Activated CD4-positive, alpha-beta memory T cell treated with anti-CD3 and anti-CD28 coated beads, Interleukin-2, amount 10 ng/mL, durations not matched to agents 7 days and 5 days (primary cell): ENCODE measurements at regions not wholly inside any gene's neighbourhood (a gene's known extent, or its start where the extent isn't known, plus 50 kb on each side); places are given as distances from the start of the nearest gene placed in this dataset.
"Not testable (repeated sequence)": the region's sequence is repeated elsewhere in the genome, so short reads cannot be mapped to it uniquely, and the experiment has no call there.

Experiments
- CTCF ChIA-PET: fragments of 350-600 bp; sonication (Branson Sonifier 250); formaldehyde crosslinking; loops from one replicate; lab custom pipeline; 2021; ENCODE audit warnings: antibody characterized with exemption, inconsistent platforms; lab: Charles Lee
- POLR2A ChIA-PET: fragments of 350-600 bp; sonication (Branson Sonifier 250); formaldehyde crosslinking; loops from one replicate; lab custom pipeline; 2021; ENCODE audit warnings: antibody characterized with exemption; lab: Charles Lee
- DNase-seq: peaks from one replicate; pipeline ENCODE4 v3.0.0-alpha.2; 2020
- H3K27ac Mint-ChIP-seq: one replicate; pipeline ENCODE4 v1.8.0; 2021; ENCODE audit warnings: mild to moderate bottlenecking, mixed read lengths
- H3K27me3 Mint-ChIP-seq: one replicate; pipeline ENCODE4 v1.8.0; 2021; ENCODE audit warnings: mixed read lengths
- H3K36me3 Mint-ChIP-seq: one replicate; pipeline ENCODE4 v1.8.0; 2021; ENCODE audit warnings: low read depth, mixed read lengths
- H3K4me1 Mint-ChIP-seq: one replicate; pipeline ENCODE4 v1.8.0; 2021; ENCODE audit warnings: mixed read lengths
- H3K4me3 Mint-ChIP-seq: one replicate; pipeline ENCODE4 v1.8.0; 2021; ENCODE audit warnings: mild to moderate bottlenecking, mixed read lengths
- H3K9me3 Mint-ChIP-seq: one replicate; pipeline ENCODE4 v1.8.0; 2021; ENCODE audit warnings: mixed read lengths

DNA sequence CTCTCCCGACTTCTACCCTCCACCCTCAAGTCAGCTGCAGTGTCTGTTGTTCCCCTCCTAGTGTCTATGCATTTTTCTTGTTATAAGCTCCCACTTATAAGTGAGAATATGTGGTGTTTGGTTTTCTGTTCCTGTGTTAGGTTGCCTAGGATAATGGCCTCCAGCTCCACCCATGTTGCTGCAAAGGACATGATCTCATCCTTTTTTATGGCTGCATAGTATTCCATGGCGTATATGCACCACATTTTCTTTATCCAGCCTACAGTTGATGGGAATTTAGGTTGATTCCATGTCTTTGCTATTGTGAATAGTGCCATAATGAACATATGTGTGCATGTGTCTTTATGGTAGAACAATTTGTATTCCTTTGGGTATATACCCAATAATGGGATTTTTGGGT lies 80.7 kb downstream of the SPTSSA start:
- DNase-seq, H3K4me3 Mint-ChIP-seq, H3K36me3 Mint-ChIP-seq, POLR2A ChIA-PET, H3K9me3 Mint-ChIP-seq, H3K4me1 Mint-ChIP-seq, H3K27me3 Mint-ChIP-seq, CTCF ChIA-PET, H3K27ac Mint-ChIP-seq: not testable (repeated sequence)

DNA sequence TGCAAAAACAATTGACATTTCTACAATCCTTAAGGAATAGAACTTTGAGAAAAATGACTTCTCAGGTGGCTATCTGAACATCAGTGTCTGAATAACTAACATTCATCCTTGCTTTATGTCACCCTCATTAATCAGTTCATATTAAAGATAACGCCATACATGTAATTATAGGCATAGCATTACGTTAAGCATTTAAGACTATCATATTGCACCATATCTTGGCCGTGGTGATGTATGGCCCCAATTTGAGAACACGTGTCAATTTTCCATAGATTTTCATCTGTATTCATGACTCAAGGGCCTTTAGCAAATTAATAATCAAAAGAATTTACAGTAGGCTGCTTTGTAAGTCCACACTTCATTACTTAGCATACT lies 81.6 kb downstream of the SPTSSA start:
- Mint-ChIP-seq H3K27ac (no peak overlapping the region), H3K27me3 (no peaks in the 10 kb centered on the region), H3K36me3 (no peaks in the 10 kb centered on the region), H3K9me3 (no peaks in the 10 kb centered on the region), H3K4me3 (no peak overlapping the region), H3K4me1 (no peaks in the 10 kb centered on the region)
- DNase-seq = no peak
- ChIA-PET POLR2A (no interaction called here), CTCF (no interaction called here)

DNA sequence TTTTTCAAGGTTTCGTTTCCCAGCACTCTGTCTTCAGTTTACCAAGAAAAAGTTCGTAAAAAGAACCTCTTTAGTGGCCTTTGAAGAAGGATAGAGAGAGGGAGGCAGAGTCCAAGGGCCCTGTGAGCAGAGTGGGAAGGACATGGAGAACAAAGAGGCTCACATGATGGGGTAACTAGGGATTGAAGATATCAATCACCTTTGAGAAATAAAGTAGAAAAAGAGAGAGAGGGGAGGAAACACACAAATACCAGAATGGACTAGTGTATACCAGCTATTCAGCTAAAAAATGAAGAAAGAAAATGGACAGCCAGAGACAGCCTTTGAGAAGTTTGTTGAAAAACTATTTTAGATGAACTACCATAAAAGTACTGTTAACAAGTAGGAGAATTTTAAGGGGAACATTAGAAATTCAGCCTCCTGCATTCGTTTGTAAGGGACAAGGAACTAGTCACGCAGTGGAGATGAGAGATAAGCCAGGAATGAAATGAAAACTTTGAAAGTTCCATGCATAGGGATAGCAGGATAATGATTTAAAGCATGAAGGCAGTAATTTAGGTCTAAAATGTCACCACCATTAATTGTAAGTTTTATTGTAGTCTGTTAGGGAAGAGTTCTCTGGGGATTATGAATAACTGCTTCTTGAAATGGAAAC lies 82.1 kb downstream of the SPTSSA start:
- no peaks in the 10 kb centered on the region for H3K4me1 Mint-ChIP-seq
- DNase-seq = no peak
- H3K9me3 Mint-ChIP-seq = no peaks in the 10 kb centered on the region
- H3K36me3 Mint-ChIP-seq = no peaks in the 10 kb centered on the region
- CTCF ChIA-PET = no interaction called here
- H3K27ac Mint-ChIP-seq = no peak overlapping the region
- no peaks in the 10 kb centered on the region for H3K27me3 Mint-ChIP-seq
- POLR2A ChIA-PET = no interaction called here
- H3K4me3 Mint-ChIP-seq = no peak overlapping the region

DNA sequence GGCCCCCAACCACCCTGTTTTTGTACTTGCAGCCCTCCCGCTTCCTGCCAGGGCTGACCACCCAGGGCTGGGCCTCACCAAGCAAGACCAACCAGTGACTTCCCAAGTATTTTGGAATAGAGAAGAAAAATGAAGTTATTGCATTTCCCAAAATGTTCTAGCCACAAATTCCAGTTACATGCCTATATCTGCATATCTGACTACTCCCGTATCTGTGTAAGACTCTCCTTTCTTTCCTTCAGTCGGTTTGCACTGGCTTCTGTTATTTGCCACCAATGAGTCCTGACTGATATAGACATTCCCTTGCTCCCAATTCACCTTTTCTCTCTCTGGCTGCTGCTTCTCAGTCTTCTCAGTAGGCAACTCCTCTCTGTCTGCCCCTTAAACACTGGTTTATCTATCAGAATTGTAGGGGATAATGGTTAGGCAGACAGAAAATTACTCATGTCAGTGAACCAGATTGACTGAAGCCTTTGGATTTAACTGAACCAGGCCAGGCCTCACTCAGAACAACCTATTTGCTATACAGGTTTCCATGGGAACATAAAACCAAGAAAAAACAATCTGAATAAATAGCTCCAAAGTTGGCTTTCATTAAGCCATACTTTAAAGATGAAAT lies 85.3 kb downstream of the SPTSSA start:
- no peak overlapping the region for H3K27ac Mint-ChIP-seq
- H3K4me3 Mint-ChIP-seq = no peak overlapping the region
- CTCF ChIA-PET = no interaction called here

DNA sequence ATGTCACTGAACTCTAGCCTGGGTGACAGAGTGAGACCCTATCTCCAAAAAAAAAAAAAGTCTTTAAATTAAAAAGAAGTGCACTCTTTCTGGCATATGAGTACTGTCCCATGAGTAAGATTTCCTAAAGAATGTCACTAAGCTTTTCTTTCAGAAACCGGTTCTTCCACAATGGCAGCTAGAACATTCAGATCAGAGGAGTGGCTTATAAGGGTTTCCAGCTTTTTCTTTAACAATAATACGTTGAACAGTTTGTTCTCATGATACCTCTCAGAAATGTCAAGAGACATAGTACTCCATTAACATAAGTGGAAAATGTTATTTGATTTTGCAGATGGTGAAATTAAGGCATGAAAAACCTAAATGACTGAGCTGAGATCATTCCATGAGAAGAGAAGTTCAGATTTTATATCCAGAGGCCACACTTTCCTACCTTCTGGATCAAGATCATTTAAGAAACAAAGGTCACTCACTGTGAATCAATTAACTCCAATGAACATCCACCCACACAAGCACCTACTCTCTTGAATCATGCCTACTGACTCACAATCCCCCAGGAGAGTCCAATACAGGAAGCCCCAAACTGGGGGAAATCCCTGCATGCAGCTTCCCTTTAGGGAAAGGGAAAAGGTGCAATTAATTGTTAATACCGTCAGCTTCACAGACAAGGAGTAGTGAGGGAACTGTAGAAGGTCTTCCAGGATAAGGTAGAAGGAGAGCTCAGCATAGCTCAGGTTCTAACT lies 86.9 kb downstream of the SPTSSA start:
- Mint-ChIP-seq H3K4me1 (no peaks in the 10 kb centered on the region), H3K27me3 (no peaks in the 10 kb centered on the region), H3K9me3 (no peaks in the 10 kb centered on the region), H3K4me3 (no peak overlapping the region), H3K36me3 (no peaks in the 10 kb centered on the region), H3K27ac (no peak overlapping the region)
- POLR2A ChIA-PET = interaction anchor here (0.6 kb wide), 1 partner anchor 15 kb away, joined by 5 read pairs; no protein-coding TSS in a partner anchor
- DNase-seq = no peak
- CTCF ChIA-PET = interaction anchor here (1.5 kb wide), 1 partner anchor 44 kb away, joined by 3 read pairs; no protein-coding TSS in a partner anchor

More for the DNA sequence above, 85.3 kb downstream of the SPTSSA start:
- H3K36me3 Mint-ChIP-seq = no peaks in the 10 kb centered on the region
- DNase-seq = no peak
- H3K27me3 Mint-ChIP-seq = no peaks in the 10 kb centered on the region
- no peaks in the 10 kb centered on the region for H3K9me3 Mint-ChIP-seq
- H3K4me1 Mint-ChIP-seq = no peaks in the 10 kb centered on the region
- POLR2A ChIA-PET = no interaction called here

DNA sequence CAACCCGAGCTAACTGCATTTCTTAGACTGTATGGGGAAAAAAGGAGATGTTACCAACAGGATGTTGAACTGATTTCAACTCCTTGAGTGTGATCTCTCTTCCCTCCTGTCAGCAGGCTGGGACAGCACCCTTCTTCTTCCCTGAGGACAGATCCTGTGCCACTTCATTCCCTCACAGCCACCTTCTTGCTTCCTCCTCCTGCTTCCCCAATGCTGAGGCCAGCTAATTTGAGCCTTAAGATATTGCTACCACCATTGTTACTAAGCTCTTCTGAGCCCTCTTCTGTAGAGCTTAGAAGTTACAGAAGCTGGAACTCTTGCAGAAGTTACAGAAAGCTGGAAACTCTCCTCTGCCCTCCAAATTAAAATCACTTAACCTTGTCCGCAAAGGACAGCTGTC lies 88.8 kb downstream of the SPTSSA start:
- Mint-ChIP-seq H3K9me3 (no peaks in the 10 kb centered on the region), H3K27ac (no peak overlapping the region), H3K4me3 (no peak overlapping the region), H3K36me3 (no peaks in the 10 kb centered on the region), H3K27me3 (peaks cover 9% of the 10 kb centered on the region), H3K4me1 (no peaks in the 10 kb centered on the region)
- POLR2A ChIA-PET = no interaction called here
- CTCF ChIA-PET = no interaction called here
- no peak for DNase-seq

DNA sequence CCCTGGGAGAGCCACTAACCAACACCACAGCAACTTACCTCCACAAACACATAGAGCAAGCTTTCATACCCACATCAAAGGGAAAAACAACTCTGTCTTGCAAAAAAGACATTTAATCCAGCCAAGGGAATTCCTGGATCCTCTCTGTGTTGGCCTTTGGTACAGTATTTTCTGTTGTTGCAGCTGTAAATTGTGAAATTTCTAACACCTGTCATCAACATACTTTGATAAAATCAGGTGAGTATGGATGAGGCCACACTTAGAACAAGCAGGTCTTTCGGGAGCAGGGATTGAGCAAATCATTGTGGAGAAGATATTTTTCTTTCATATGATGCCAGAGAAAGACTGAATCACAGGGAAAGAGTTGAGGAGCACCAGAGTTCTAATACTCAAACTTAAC lies 89.3 kb downstream of the SPTSSA start:
- no peak overlapping the region for H3K27ac Mint-ChIP-seq
- H3K4me1 Mint-ChIP-seq = no peaks in the 10 kb centered on the region
- H3K4me3 Mint-ChIP-seq = no peak overlapping the region
- H3K27me3 Mint-ChIP-seq = peaks cover 9% of the 10 kb centered on the region
- POLR2A ChIA-PET = no interaction called here
- H3K9me3 Mint-ChIP-seq = no peaks in the 10 kb centered on the region
- DNase-seq = no peak
- H3K36me3 Mint-ChIP-seq = no peaks in the 10 kb centered on the region
- CTCF ChIA-PET = no interaction called here

DNA sequence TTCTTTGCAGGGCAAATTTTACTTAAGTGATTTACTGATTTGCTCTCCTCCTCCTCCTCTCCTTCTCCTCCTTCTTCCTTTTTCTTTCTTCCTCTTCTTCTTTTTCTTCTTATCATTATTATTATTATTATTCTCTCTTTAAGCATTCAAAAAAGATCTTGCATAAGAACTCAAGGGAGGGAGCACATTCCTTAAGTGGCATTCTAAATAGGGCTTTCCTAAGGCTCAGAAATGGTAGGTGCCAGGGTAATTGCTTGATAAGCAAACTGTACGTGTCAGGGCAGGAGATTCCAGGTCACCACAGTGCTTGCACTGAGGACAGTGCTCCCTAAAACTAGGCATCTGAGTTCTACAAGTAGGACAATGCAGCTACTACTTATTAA lies 92.4 kb downstream of the SPTSSA start:
- no peaks in the 10 kb centered on the region for H3K4me1 Mint-ChIP-seq
- H3K9me3 Mint-ChIP-seq = no peaks in the 10 kb centered on the region
- no peak overlapping the region for H3K4me3 Mint-ChIP-seq
- CTCF ChIA-PET = no interaction called here
- H3K27me3 Mint-ChIP-seq = peaks cover 13% of the 10 kb centered on the region
- no peaks in the 10 kb centered on the region for H3K36me3 Mint-ChIP-seq
- POLR2A ChIA-PET = no interaction called here
- H3K27ac Mint-ChIP-seq = no peak overlapping the region
- no peak for DNase-seq

DNA sequence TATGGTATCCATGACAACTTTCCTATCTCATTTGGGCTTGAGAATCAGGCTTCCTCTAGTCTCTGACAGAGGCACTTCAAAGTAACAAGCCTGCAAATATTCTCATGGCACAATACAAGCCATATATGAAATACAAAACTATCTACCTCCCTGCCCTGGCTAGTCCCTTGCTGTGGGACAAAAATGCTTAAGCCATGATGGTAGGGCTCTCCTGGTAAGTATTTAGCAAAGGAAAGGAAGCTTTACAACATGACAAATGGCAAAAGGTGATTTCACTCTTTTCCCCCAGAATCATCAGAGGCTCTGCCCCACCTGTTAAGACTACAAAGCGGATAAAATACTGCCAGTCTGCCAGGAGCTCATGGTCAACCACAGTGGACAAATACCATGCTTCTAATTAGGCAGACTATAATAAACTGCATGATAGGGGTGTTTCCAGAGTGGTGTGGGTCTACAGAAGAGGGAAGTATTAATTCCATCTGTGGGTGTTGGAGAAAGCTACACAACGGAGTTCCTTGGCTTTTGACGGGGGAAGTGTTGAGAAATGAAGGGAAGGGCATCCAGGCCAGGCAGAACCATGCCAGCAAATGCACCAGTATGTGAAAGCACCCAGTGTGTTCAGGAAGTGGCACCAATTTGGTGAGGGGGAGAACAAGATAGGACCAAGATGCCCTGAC lies 92.9 kb downstream of the SPTSSA start:
- no peak for DNase-seq
- Mint-ChIP-seq H3K4me1 (no peaks in the 10 kb centered on the region), H3K4me3 (no peak overlapping the region), H3K27me3 (peaks cover 15% of the 10 kb centered on the region), H3K27ac (no peak overlapping the region), H3K9me3 (no peaks in the 10 kb centered on the region), H3K36me3 (no peaks in the 10 kb centered on the region)
- CTCF ChIA-PET = no interaction called here
- POLR2A ChIA-PET = no interaction called here

DNA sequence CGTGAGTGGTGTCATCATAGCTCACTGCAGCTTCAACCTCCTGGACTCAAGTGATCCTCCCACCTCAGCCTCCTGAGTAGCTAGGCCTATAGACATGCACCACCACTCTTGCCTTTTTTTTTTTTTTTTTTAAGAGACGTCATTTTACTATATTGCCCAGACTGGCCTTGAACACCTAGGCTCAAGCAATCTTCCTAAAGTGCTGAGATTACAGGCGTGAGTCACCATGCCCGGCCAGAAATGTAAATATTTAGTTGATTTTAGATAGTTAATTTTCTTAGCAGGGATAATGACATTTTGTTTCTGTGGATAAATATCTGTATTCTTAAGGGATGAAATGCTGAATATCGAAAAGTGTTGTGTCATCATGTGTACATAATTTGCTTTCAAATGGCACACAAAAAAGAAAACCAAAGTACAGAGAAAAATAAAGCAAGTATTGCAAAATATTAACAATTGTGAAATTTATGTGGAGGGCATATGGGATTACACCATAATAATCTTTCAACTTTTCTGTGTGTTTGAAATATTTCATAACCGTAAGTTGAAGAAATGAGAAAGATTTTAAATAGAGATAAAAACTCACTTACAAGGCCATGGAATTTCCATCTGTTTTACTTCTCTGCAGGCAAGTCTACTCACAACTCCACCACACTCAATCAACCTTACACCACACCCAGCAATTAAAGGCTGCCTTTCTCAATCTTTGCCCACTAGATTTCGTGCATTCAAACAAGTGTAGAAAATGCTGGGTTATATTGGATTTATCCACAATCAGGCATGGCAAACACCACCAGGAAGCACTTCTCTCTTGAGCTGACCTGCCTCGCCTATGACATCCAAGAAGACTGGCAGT lies 93.7 kb downstream of the SPTSSA start:
- no peaks in the 10 kb centered on the region for H3K4me1 Mint-ChIP-seq
- H3K27me3 Mint-ChIP-seq = peaks cover 15% of the 10 kb centered on the region
- ChIA-PET CTCF (no interaction called here), POLR2A (no interaction called here)
- no peak overlapping the region for H3K27ac Mint-ChIP-seq
- DNase-seq = no peak
- H3K9me3 Mint-ChIP-seq = no peaks in the 10 kb centered on the region
- H3K36me3 Mint-ChIP-seq = no peaks in the 10 kb centered on the region
- H3K4me3 Mint-ChIP-seq = no peak overlapping the region

DNA sequence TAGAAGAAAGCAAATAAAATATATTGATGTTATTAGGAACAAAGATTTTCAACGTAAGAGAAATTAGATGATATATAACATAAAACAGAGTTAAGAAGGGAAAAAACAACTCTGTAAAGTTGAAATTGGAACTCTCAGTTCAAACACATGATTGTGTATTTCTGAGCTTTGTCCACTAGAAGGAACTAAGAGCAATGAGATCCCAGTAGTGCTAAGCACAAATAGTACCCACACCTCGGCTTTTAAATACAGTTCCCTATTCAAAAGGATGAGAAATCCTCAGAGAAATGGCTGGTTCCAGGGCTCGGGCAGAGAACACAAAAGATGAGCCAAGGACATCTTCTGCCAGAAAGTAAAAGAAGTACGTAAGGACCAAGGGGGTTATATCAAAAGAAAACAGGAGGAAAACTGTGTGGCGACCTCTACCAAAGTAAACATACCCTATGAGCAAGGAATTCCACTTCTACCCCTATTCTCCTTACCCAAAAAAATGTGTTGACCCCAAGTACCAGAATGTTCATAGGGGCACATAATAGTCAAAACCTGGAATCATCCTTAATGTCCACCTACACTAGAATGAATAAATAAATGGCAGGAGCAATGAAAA lies 96.6 kb downstream of the SPTSSA start:
- CTCF ChIA-PET = no interaction called here
- Mint-ChIP-seq H3K9me3 (no peaks in the 10 kb centered on the region), H3K4me3 (no peak overlapping the region), H3K27me3 (peaks cover 21% of the 10 kb centered on the region), H3K36me3 (no peaks in the 10 kb centered on the region), H3K27ac (no peak overlapping the region), H3K4me1 (no peaks in the 10 kb centered on the region)
- no peak for DNase-seq
- POLR2A ChIA-PET = no interaction called here

DNA sequence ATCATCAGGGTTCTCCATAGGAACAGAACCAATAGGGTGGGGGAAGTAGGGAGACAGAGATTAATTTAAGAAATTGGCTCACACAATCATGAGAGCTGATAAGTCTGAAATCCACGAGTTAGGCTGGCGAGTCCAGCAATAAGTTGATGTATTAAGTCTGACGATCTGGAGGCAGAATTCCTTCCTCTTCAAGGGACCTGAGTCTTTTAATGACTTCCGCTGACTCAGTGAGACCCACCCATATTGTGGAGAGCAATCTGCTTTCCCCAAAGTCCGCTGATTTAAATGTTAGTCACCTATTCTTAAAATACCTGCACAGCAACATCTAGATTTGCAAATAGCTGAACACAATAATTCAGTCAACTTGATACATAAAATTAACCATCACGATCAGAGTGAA lies 97.8 kb downstream of the SPTSSA start:
- no peak for DNase-seq
- ChIA-PET CTCF (no interaction called here), POLR2A (no interaction called here)
- H3K4me1 Mint-ChIP-seq = no peaks in the 10 kb centered on the region
- no peaks in the 10 kb centered on the region for H3K36me3 Mint-ChIP-seq
- no peak overlapping the region for H3K27ac Mint-ChIP-seq
- H3K9me3 Mint-ChIP-seq = no peaks in the 10 kb centered on the region
- peaks cover 19% of the 10 kb centered on the region for H3K27me3 Mint-ChIP-seq
- no peak overlapping the region for H3K4me3 Mint-ChIP-seq
